LNCaP clone FGC (cell line): ENCODE measurements at regions not wholly inside any gene's neighbourhood (a gene's known extent, or its start where the extent isn't known, plus 50 kb on each side); places are given as distances from the start of the nearest gene placed in this dataset.
A peak's percentile ranks its signal among the peaks of the same experiment; 100 is the strongest.

Experiments used
- DNase-seq: peaks from one replicate; pipeline ENCODE4 v3.0.0-alpha.2; 2011; ENCODE audit warnings: low read depth
- H3K4me3 ChIP-seq: 2 replicates; pipeline ENCODE4 v1.5.1; 2011; ENCODE audit warnings: mild to moderate bottlenecking, low read depth, low read length, control low read depth
- TF ChIP-seq, protein P1 (sequence below): IDR thresholded peaks from 2 replicates; pipeline ENCODE4 v1.5.1; 2012; ENCODE audit warnings: mild to moderate bottlenecking; ENCODE audit not compliant: control insufficient read depth, insufficient read depth; ENCODE audit errors: extremely low read depth

- no peak for DNase-seq
- TF ChIP-seq, protein P1, sequence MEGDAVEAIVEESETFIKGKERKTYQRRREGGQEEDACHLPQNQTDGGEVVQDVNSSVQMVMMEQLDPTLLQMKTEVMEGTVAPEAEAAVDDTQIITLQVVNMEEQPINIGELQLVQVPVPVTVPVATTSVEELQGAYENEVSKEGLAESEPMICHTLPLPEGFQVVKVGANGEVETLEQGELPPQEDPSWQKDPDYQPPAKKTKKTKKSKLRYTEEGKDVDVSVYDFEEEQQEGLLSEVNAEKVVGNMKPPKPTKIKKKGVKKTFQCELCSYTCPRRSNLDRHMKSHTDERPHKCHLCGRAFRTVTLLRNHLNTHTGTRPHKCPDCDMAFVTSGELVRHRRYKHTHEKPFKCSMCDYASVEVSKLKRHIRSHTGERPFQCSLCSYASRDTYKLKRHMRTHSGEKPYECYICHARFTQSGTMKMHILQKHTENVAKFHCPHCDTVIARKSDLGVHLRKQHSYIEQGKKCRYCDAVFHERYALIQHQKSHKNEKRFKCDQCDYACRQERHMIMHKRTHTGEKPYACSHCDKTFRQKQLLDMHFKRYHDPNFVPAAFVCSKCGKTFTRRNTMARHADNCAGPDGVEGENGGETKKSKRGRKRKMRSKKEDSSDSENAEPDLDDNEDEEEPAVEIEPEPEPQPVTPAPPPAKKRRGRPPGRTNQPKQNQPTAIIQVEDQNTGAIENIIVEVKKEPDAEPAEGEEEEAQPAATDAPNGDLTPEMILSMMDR, result no peak
- no peak overlapping the region for H3K4me3 ChIP-seq
These were observed 56.7 kb upstream of the EN2 start for GRCh38 chr7:155401231-155401630.

- TF ChIP-seq, protein P1, result no peak
- no peak for DNase-seq
- no peak overlapping the region for H3K4me3 ChIP-seq
These were observed 56.0 kb upstream of the EN2 start for GRCh38 chr7:155401884-155402283.

DNA sequence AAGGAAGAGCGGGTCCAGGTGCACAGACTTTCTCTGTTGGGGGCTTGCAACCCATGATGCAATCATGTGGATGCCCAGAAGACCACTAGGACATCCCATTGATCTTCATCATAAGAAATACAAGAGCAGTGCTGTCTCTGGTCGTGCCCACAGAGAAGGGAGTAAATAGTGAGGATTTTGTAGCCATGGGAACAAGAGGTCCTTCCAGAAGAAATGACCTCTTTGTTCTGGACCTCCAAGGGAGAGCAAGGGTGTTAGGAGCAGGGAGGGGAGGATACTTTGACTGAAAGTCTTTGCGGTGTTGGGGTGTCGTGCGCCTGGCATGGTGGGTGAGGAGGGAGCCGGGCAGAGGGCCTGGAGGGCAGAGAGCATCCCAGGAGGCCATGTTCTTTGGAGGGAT is 55.0 kb upstream of the EN2 start:
- no peak overlapping the region for H3K4me3 ChIP-seq
- no peak for DNase-seq

GRCh38 chr7:155404976-155405375 is 53.0 kb upstream of the EN2 start:
- DNase-seq, result no peak
- no peak overlapping the region for H3K4me3 ChIP-seq
- TF ChIP-seq, protein P1, result no peak

More for the DNA sequence above, 55.0 kb upstream of the EN2 start:
- TF ChIP-seq, protein P1, result no peak

GRCh38 chr7:155405399-155406318 is 52.3 kb upstream of the EN2 start:
- no peak for DNase-seq

GRCh38 chr7:155407799-155408198 is 50.1 kb upstream of the EN2 start:
- no peak for DNase-seq
- no peak overlapping the region for H3K4me3 ChIP-seq
- TF ChIP-seq, protein P1, result no peak

More at GRCh38 chr7:155405399-155406318, 52.3 kb upstream of the EN2 start:
- TF ChIP-seq, protein P1, result peak; percentile 38; the same call in 1 of the 2 replicates
- H3K4me3 ChIP-seq, result no peak overlapping the region
